ENCODE measurements at regions not wholly inside any gene's neighbourhood (a gene's known extent, or its start where the extent isn't known, plus 50 kb on each side); places are given as distances from the start of the nearest gene placed in this dataset.

DNA sequence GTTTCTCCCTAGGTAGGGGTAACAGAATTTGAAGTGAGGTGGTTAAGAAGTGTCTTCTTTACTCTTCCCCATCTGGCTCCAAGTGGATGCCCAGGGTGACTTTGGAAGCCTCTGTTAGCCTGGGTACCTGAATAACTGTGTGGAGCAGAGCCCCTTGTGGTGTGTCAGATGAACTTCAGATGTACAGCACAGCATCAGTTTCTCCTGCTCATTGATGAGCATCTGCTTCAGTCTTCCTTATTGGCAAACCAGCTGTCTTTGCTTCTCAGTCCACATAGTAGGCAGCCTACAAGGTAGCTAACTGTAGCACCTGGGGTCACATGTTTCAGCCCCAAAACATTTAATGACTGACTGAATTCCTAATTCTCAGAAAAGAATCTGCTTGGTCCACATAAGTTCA, 56.2 kb upstream of the ATP8B1 start:
- Mint-ChIP-seq H3K4me3 (no peak overlapping the region), H3K27ac (no peak overlapping the region), H3K27me3 (ENCODE audit: low read depth in 3 of 3) (peaks cover 0 to 5% (median 3%) of the 10 kb centered on the region in 3 donors), H3K4me1 (no peaks in the 10 kb centered on the region), H3K9me3 (peaks cover 0 to 3% (median 0%) of the 10 kb centered on the region in 7 donors), H3K36me3 (no peaks in the 10 kb centered on the region)
- peak in 2 of 3 donors; percentile 15 to 24 for DNase-seq
- H3K4me1 ChIP-seq (ENCODE audit: control insufficient read depth in 1 of 2, insufficient read depth in 2 of 2, low read length in 2 of 2) = no peaks in the 10 kb centered on the region
- no peaks in the 10 kb centered on the region for H4K20me1 ChIP-seq (ENCODE audit: insufficient read depth, low read length)
- H3K27ac ChIP-seq (ENCODE audit: low read depth in 1 of 2, low read length in 2 of 2) = no peak overlapping the region
- intact Hi-C loops (cut with micrococcal nuclease) = no loop called here
- H3K4me3 ChIP-seq (replicated peaks in 1 of 3; ENCODE audit: low read depth in 2 of 3, low read length in 3 of 3) = no peak overlapping the region
- H3K79me2 ChIP-seq (ENCODE audit: insufficient read depth, low read length) = no peaks in the 10 kb centered on the region
- H3K9me3 ChIP-seq (replicated peaks in 1 of 2; ENCODE audit: control insufficient read depth in 1 of 2, insufficient read depth in 1 of 2, low read length in 2 of 2) = no peaks in the 10 kb centered on the region
- no peak overlapping the region for H3K9ac ChIP-seq (ENCODE audit: insufficient read depth, low read length, poor library complexity, severe bottlenecking)
- H2AFZ ChIP-seq (ENCODE audit: insufficient read depth, low read depth, low read length, poor library complexity, severe bottlenecking) = no peak overlapping the region
- H3K27me3 ChIP-seq (ENCODE audit: control insufficient read depth in 2 of 2, insufficient read depth in 2 of 2, low read length in 2 of 2) = no peaks in the 10 kb centered on the region
- no peak overlapping the region for H3K4me2 ChIP-seq (replicated peaks; ENCODE audit: extremely low read depth, low read length, poor library complexity, severe bottlenecking)
- no peaks in the 10 kb centered on the region for H3K36me3 ChIP-seq (replicated peaks in 1 of 2; ENCODE audit: control insufficient read depth in 1 of 2, insufficient read depth in 2 of 2, low read length in 2 of 2)
- TF ChIP-seq, protein P1, sequence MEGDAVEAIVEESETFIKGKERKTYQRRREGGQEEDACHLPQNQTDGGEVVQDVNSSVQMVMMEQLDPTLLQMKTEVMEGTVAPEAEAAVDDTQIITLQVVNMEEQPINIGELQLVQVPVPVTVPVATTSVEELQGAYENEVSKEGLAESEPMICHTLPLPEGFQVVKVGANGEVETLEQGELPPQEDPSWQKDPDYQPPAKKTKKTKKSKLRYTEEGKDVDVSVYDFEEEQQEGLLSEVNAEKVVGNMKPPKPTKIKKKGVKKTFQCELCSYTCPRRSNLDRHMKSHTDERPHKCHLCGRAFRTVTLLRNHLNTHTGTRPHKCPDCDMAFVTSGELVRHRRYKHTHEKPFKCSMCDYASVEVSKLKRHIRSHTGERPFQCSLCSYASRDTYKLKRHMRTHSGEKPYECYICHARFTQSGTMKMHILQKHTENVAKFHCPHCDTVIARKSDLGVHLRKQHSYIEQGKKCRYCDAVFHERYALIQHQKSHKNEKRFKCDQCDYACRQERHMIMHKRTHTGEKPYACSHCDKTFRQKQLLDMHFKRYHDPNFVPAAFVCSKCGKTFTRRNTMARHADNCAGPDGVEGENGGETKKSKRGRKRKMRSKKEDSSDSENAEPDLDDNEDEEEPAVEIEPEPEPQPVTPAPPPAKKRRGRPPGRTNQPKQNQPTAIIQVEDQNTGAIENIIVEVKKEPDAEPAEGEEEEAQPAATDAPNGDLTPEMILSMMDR (IDR thresholded peaks at IDR 0.05) = peak; percentile 69

DNA sequence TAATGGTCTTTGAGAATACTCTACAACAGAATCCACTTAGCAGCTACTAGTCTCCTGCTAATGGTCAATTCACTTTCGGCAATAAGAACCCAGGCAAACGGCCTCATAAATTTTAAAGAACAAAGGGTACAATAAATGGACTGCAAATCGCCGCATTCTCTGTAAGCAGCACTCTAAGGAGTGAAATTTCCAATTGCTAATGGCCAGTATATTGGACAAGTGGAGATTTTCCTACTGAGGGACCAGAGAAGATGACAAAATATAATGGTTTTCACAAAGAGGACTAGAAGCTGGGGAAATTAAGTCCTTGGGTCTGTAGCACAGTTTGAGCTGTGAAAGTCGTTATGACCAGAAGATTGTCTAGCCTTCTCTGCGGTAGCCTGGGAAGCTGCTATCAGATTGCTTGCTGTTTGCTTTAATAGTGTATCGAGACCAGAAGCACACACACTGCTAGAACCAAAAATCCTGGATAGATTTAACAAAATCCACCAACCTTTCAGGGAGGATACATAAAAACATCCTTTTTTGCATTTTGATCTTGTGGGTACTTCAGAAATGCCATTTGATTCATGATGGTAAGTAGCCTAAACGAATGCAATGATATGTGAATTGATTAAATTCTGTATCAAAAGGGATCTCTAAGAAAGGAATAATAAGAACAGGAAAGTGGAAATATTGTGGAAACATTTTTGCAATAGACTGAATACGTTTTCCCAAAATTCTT, 53.6 kb upstream of the ATP8B1 start:
- Histone ChIP-seq H3K9ac (ENCODE audit: insufficient read depth, low read length, poor library complexity, severe bottlenecking) (no peak overlapping the region), H3K27ac (ENCODE audit: low read depth in 1 of 2, low read length in 2 of 2) (no peak overlapping the region), H4K20me1 (ENCODE audit: insufficient read depth, low read length) (no peaks in the 10 kb centered on the region), H3K4me3 (replicated peaks in 1 of 3; ENCODE audit: low read depth in 2 of 3, low read length in 3 of 3) (no peak overlapping the region), H2AFZ (ENCODE audit: insufficient read depth, low read depth, low read length, poor library complexity, severe bottlenecking) (no peak overlapping the region), H3K27me3 (ENCODE audit: control insufficient read depth in 2 of 2, insufficient read depth in 2 of 2, low read length in 2 of 2) (no peaks in the 10 kb centered on the region), H3K4me2 (replicated peaks; ENCODE audit: extremely low read depth, low read length, poor library complexity, severe bottlenecking) (no peak overlapping the region), H3K4me1 (ENCODE audit: control insufficient read depth in 1 of 2, insufficient read depth in 2 of 2, low read length in 2 of 2) (no peaks in the 10 kb centered on the region), H3K36me3 (replicated peaks in 1 of 2; ENCODE audit: control insufficient read depth in 1 of 2, insufficient read depth in 2 of 2, low read length in 2 of 2) (no peaks in the 10 kb centered on the region), H3K9me3 (replicated peaks in 1 of 2; ENCODE audit: control insufficient read depth in 1 of 2, insufficient read depth in 1 of 2, low read length in 2 of 2) (no peaks in the 10 kb centered on the region), H3K79me2 (ENCODE audit: insufficient read depth, low read length) (no peaks in the 10 kb centered on the region)
- WGBS (ENCODE audit: insufficient coverage) = 88% methylated on average over 7 of the region's 9 CpGs
- Mint-ChIP-seq H3K27me3 (ENCODE audit: low read depth in 3 of 3) (peaks cover 0 to 3% (median 0%) of the 10 kb centered on the region in 3 donors), H3K27ac (no peak overlapping the region), H3K9me3 (peaks cover 0 to 3% (median 0%) of the 10 kb centered on the region in 7 donors), H3K4me3 (no peak overlapping the region), H3K36me3 (no peaks in the 10 kb centered on the region), H3K4me1 (no peaks in the 10 kb centered on the region)
- no peak for DNase-seq
- TF ChIP-seq, protein P1 (IDR thresholded peaks at IDR 0.05) = no peak
- intact Hi-C loops (cut with micrococcal nuclease) = no loop called here
